Mesodermal cell (in vitro differentiated cells): ENCODE measurements at regions not wholly inside any gene's neighbourhood (a gene's known extent, or its start where the extent isn't known, plus 50 kb on each side); places are given as distances from the start of the nearest gene placed in this dataset.
"Not testable (repeated sequence)": the region's sequence is repeated elsewhere in the genome, so short reads cannot be mapped to it uniquely, and the experiment has no call there.

Experiments
- H3K27ac ChIP-seq: 2 replicates; pipeline ENCODE4 v1.7.0; 2013; ENCODE audit warnings: mild to moderate bottlenecking, low read depth, low read length, moderate library complexity; ENCODE audit not compliant: severe bottlenecking
- H3K36me3 ChIP-seq: 2 replicates; pipeline ENCODE4 v1.7.1; 2013; ENCODE audit warnings: mild to moderate bottlenecking, low read length, moderate library complexity; ENCODE audit not compliant: control insufficient read depth, insufficient read depth
- H3K4me1 ChIP-seq: one replicate; pipeline ENCODE4 v1.7.1; 2013; ENCODE audit warnings: mild to moderate bottlenecking, low read length; ENCODE audit not compliant: insufficient read depth, control insufficient read depth, poor library complexity, severe bottlenecking
- H3K4me3 ChIP-seq: 2 replicates; pipeline ENCODE4 v1.7.0; 2013; ENCODE audit warnings: low read length, control low read depth, mild to moderate bottlenecking; ENCODE audit not compliant: insufficient read depth, poor library complexity, severe bottlenecking; ENCODE audit errors: extremely low read depth
- H3K9me3 ChIP-seq: 2 replicates; pipeline ENCODE4 v1.7.1; 2013; ENCODE audit warnings: mild to moderate bottlenecking, low read length, moderate library complexity; ENCODE audit not compliant: control insufficient read depth
- WGBS, 2 experiments: methylation state at CpG; one replicate each; pipeline ENCODE4 v1.1.5; 2013; ENCODE audit warnings: missing lambda C conversion rate in 2 of 2; ENCODE audit not compliant: insufficient coverage in 2 of 2; 5-methylcytosine and 5-hydroxymethylcytosine counted together

DNA sequence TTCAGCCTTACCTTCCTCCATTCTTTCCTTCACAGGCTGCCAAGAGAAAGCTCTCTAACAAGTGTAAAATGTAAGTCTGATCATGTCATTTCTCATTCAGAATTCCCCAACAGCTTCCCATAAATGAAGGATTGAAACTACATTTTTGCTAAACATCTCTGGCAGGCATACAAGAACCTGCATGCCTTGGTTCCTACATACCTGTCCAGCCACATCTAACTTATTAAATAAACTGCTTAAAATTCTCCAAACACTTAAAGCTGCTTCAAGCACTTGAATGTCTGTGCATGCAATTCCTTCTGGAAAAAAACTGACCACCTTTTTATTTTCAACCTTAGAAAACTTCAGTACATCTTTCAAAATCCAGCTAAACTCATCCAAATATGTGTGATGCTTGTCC, 84.4 kb upstream of the DCN start:
- no peaks in the 10 kb centered on the region for H3K9me3 ChIP-seq
- H3K27ac ChIP-seq, result no peak overlapping the region
- H3K4me1 ChIP-seq, result no peaks in the 10 kb centered on the region
- H3K4me3 ChIP-seq, result no peak overlapping the region
- no peaks in the 10 kb centered on the region for H3K36me3 ChIP-seq

DNA sequence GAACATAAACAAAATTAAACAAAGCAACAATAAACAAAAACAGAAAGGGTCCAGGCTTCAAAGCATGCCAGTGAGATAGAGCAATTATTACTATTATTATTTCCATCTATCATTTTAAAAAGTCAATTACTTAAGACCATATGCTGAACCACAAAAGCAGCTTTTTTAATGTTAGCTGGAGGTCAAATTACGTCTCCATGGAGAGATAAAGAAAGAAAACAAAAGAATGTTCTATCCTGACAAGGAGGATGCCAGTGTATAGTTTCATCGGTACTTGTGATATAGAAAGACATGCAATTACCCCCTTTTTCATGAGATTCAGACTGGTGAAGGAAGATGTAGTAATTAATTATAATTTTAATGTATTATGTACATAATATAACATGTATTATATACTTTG, 81.6 kb upstream of the DCN start:
- no peaks in the 10 kb centered on the region for H3K4me1 ChIP-seq
- H3K9me3 ChIP-seq, result no peaks in the 10 kb centered on the region
- no peaks in the 10 kb centered on the region for H3K36me3 ChIP-seq
- no peak overlapping the region for H3K4me3 ChIP-seq
- H3K27ac ChIP-seq, result no peak overlapping the region
- 75 to 100% methylated on average over 1 of the region's 2 CpGs for WGBS, 2 experiments

- H3K36me3 ChIP-seq, result no peaks in the 10 kb centered on the region
- no peak overlapping the region for H3K27ac ChIP-seq
- H3K9me3 ChIP-seq, result no peaks in the 10 kb centered on the region
- no peak overlapping the region for H3K4me3 ChIP-seq
- H3K4me1 ChIP-seq, result no peaks in the 10 kb centered on the region
- 60% methylated on average over 2 of the region's 3 CpGs; no CpG with 5 or more reads in 1 of the 2 experiments for WGBS, 2 experiments
Measured at GRCh38 chr12:91261820-91262676, 79.4 kb upstream of the DCN start.

- Histone ChIP-seq H3K4me1 (no peaks in the 10 kb centered on the region), H3K4me3 (no peak overlapping the region), H3K36me3 (no peaks in the 10 kb centered on the region), H3K9me3 (no peaks in the 10 kb centered on the region), H3K27ac (no peak overlapping the region)
- WGBS, 2 experiments, result 90 to 94% methylated on average over 2 to 5 of the region's 5 CpGs
Measured at GRCh38 chr12:91256411-91256810, 73.8 kb upstream of the DCN start.

- no peak overlapping the region for H3K27ac ChIP-seq
- WGBS, 2 experiments, result 88% methylated on average over 1 of the region's 3 CpGs; no CpG with 5 or more reads in 1 of the 2 experiments
- no peak overlapping the region for H3K4me3 ChIP-seq
- no peaks in the 10 kb centered on the region for H3K36me3 ChIP-seq
- H3K9me3 ChIP-seq, result no peaks in the 10 kb centered on the region
- no peaks in the 10 kb centered on the region for H3K4me1 ChIP-seq
Measured at GRCh38 chr12:91252341-91252740, 69.7 kb upstream of the DCN start.

DNA sequence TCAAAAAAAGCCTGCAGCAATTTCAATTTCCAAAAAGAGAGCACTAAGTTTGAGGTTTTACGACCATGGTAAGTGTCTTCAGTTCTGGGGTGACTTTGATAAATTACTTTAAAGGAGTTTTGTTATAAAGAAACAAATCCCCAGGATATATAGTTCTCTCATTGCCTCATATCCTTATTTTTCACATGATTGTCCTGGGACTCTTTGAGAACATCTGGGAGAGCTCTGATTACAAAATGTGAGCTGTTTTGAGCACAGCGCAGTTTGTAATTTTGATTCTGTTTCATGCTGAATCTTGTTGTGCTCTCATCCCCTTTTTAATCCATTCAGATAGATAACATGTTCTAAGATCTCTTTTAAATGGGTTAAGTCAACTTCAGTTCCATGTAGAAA, 67.7 kb upstream of the DCN start:
- Histone ChIP-seq H3K27ac (no peak overlapping the region), H3K4me1 (no peaks in the 10 kb centered on the region), H3K9me3 (no peaks in the 10 kb centered on the region), H3K36me3 (no peaks in the 10 kb centered on the region), H3K4me3 (no peak overlapping the region)
- no CpG with 5 or more reads among the region's 2 CpGs for WGBS, 2 experiments

- Histone ChIP-seq H3K36me3 (no peaks in the 10 kb centered on the region), H3K27ac (no peak overlapping the region), H3K4me1 (no peaks in the 10 kb centered on the region), H3K9me3 (no peaks in the 10 kb centered on the region), H3K4me3 (no peak overlapping the region)
- no CpG with 5 or more reads among the region's 1 CpG for WGBS, 2 experiments
Measured at GRCh38 chr12:91249518-91250272, 67.1 kb upstream of the DCN start.

- Histone ChIP-seq H3K4me3 (no peak overlapping the region), H3K27ac (no peak overlapping the region), H3K4me1 (no peaks in the 10 kb centered on the region), H3K9me3 (no peaks in the 10 kb centered on the region), H3K36me3 (no peaks in the 10 kb centered on the region)
- 80 to 100% methylated on average over 1 of the region's 1 CpG for WGBS, 2 experiments
Measured at GRCh38 chr12:91249054-91249453, 66.4 kb upstream of the DCN start.

DNA sequence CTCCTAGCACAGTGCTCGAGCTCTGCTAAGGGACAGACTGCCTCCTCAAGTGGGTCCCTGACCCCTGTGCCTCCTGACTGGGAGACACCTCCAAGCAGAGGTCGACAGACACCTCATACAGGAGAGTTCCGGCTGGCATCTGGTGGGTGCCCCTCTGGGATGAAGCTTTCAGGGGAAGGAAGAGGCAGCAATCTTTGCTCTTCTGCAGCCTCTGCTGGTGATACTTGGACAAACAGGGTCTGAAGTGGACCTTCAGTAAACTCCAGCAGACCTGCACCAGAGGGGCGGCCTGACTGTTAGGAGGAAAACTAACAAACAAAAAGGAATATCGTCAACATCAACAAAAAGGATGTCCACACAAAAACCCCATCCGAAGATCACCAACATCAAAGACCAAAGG, 60.6 kb upstream of the DCN start:
- H3K4me1 ChIP-seq, H3K27ac ChIP-seq, H3K4me3 ChIP-seq, H3K9me3 ChIP-seq, H3K36me3 ChIP-seq: not testable (repeated sequence)
- WGBS, 2 experiments, result 74 to 79% methylated on average over 3 to 5 of the region's 6 CpGs

GRCh38 chr12:91241756-91242155, 59.1 kb upstream of the DCN start:
- no peak overlapping the region for H3K4me3 ChIP-seq
- H3K36me3 ChIP-seq, result no peaks in the 10 kb centered on the region
- H3K27ac ChIP-seq, result no peak overlapping the region
- no peaks in the 10 kb centered on the region for H3K9me3 ChIP-seq
- H3K4me1 ChIP-seq, result no peaks in the 10 kb centered on the region
- no CpG with 5 or more reads among the region's 2 CpGs for WGBS, 2 experiments
